Skeletal muscle tissue (tissue), 3 donors: ENCODE measurements at regions not wholly inside any gene's neighbourhood (a gene's known extent, or its start where the extent isn't known, plus 50 kb on each side); places are given as distances from the start of the nearest gene placed in this dataset.

Experiments used
- H3K27ac ChIP-seq: one replicate; pipeline ENCODE4 v1.7.0; 2013; ENCODE audit warnings: mild to moderate bottlenecking, low read depth, low read length, inconsistent platforms
- H3K27me3 ChIP-seq, 3 donors: one replicate each; pipeline ENCODE4 v1.7.0; 2013; ENCODE audit warnings: low read length in 3 of 3; ENCODE audit not compliant: control insufficient read depth in 3 of 3, insufficient read depth in 3 of 3
- H3K36me3 ChIP-seq, 3 donors: one replicate each; pipeline ENCODE4 v1.7.0; 2013; ENCODE audit warnings: low read length in 3 of 3; ENCODE audit not compliant: control insufficient read depth in 3 of 3, insufficient read depth in 3 of 3
- H3K4me1 ChIP-seq, 3 donors: one replicate each; pipeline ENCODE4 v1.7.0; 2013; ENCODE audit warnings: low read length in 3 of 3, mild to moderate bottlenecking in 3 of 3; ENCODE audit not compliant: control insufficient read depth in 3 of 3, insufficient read depth in 3 of 3
- H3K4me3 ChIP-seq, 3 donors: one replicate each; pipeline ENCODE4 v1.7.0; 2013; ENCODE audit warnings: low read length in 3 of 3
- H3K9ac ChIP-seq, 3 donors: one replicate each; pipeline ENCODE4 v1.7.0; 2013; ENCODE audit warnings: low read length in 3 of 3, mild to moderate bottlenecking in 3 of 3, moderate library complexity in 2 of 3, low read depth in 1 of 3
- H3K9me3 ChIP-seq, 3 donors: one replicate each; pipeline ENCODE4 v1.7.0; 2013; ENCODE audit warnings: low read length in 3 of 3; ENCODE audit not compliant: control insufficient read depth in 3 of 3
- donor health status: Osteomylitis.

DNA sequence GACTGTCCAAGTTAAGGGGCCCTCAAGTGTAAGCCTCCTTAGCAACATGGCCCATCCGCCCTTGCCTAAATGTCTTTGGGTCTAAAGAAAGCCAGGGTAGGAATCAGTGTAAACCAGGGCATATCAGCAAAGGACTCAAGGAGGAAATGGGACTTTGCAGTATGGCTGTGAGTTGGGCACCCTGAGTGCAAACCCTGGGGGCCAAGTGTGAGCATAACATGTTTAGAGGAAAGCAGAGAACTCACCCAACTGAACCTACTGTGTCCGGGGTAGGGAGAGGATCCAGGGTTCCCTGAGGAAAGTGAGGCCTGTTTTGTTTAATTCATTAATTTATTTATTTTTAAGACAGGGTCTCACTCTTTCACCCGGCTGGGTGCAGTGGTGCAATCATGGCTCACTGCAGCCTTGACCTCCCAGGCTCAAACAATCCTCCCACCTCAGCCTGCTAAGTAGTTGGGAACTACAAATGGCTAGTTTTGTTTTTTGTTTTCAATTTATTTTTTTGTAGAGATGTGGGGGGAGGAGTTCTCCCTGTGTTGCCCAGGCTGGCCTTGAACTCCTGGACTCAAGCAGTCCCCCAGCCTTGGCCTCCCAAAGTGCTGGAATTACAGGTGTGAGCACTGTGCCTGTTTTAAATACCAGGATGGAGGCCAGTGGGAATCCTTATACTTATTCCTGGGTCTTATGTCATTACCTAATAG is 51.0 kb upstream of the ACTR3 start:
- Histone ChIP-seq H3K4me1 (no peaks in the 10 kb centered on the region), H3K27ac (no peak overlapping the region), H3K9me3 (no peaks in the 10 kb centered on the region), H3K9ac (no peak overlapping the region), H3K27me3 (no peaks in the 10 kb centered on the region), H3K4me3 (no peak overlapping the region), H3K36me3 (no peaks in the 10 kb centered on the region)

DNA sequence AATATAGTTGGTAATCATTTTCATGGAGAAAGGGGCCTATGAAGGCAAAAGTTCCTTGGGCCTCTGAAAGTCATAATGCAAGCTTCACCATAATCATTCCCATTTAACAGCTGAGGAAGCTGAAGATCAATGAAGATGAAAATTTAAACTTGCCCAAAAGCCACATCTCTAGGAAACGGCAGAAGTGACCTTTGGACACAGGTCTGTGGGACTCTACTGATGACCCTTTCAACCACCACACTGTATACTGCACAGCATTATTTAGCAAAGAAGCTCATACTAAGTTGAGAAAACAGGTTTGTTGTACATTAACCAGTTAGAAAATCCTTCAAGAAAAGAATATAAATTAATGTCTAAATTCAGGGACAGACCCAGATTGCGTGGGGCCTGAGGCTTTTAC is 51.6 kb upstream of the ACTR3 start:
- no peaks in the 10 kb centered on the region for H3K27me3 ChIP-seq
- H3K4me3 ChIP-seq, result no peak overlapping the region
- H3K27ac ChIP-seq, result no peak overlapping the region
- no peaks in the 10 kb centered on the region for H3K36me3 ChIP-seq
- no peaks in the 10 kb centered on the region for H3K9me3 ChIP-seq
- no peak overlapping the region for H3K9ac ChIP-seq
- no peaks in the 10 kb centered on the region for H3K4me1 ChIP-seq

DNA sequence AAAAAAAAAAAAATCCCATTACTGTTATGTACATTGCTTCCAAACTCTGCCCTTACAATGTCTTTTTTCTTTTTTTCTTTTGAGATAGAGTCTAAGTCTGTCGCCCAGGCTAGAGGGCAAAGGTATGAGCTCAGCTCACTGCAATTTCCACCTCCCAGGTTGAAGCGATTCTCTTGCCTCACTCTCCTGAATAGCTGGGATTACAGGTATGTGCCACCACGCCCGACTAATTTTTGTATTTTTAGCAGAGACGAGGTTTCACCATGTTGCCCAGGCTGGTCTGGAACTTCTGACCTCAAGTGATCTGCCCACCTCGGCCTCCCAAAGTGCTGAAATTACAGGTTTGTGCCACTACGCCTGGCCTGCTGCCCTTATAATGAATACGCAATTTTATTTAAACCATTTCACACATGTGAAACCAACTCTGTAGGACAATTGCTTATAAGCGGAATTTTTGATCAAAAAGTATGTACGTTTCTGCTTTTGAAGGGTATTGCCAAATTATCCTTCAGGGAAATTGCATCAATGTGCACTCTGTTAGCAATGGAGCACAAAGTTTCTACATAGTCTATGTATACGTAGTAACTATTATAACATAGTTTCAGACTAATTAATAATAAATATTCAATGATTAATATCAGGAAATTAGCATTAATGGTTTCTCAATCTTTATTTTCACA is 55.7 kb upstream of the ACTR3 start:
- Histone ChIP-seq H3K27ac (no peak overlapping the region), H3K36me3 (no peaks in the 10 kb centered on the region), H3K9ac (no peak overlapping the region), H3K4me3 (no peak overlapping the region), H3K4me1 (no peaks in the 10 kb centered on the region), H3K27me3 (no peaks in the 10 kb centered on the region), H3K9me3 (no peaks in the 10 kb centered on the region)

DNA sequence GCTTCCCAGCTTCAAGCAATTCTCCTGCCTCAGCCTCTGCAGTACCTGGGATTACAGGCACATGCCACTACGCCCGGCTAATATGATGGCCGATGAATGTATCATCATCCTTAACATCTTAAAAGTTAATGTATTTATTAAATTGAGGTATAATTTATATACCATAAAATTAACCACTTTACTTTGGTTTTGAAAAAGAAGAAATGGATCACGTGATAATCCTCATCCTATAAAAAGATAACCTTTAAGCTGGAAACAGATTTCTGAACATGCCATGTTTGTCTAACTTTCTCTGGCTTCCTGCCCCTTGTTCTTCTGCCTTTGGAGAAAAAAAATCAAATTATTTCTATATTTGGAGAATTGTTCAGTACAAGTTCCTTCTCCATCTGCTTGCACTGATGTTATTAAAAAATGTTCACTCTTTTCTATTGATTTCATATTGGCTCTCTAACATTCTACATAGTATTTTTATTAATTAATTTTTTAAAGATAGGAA is 57.0 kb upstream of the ACTR3 start:
- no peaks in the 10 kb centered on the region for H3K36me3 ChIP-seq
- no peak overlapping the region for H3K9ac ChIP-seq
- no peaks in the 10 kb centered on the region for H3K9me3 ChIP-seq
- no peaks in the 10 kb centered on the region for H3K4me1 ChIP-seq
- no peak overlapping the region for H3K4me3 ChIP-seq
- H3K27me3 ChIP-seq, result no peaks in the 10 kb centered on the region
- H3K27ac ChIP-seq, result no peak overlapping the region

DNA sequence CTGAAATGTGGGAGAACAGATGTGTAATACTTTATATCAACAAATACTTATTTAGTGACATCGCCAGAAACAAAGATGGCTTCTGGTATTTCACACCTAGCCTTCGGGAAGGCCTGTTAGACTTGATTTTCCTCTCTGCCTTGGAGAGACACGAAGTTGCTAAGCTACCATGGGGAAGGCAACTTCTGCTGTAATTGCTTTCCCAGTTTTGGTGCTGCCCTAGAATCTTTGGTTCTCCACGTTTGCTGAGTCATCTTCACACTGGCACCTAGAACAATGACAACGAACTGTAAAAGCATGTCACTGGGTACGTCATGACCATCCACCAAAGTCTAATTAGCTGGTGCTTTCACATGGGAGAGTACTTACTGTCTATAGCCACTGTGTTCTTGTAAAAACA is 58.7 kb upstream of the ACTR3 start:
- Histone ChIP-seq H3K9me3 (no peaks in the 10 kb centered on the region), H3K4me3 (no peak overlapping the region)

DNA sequence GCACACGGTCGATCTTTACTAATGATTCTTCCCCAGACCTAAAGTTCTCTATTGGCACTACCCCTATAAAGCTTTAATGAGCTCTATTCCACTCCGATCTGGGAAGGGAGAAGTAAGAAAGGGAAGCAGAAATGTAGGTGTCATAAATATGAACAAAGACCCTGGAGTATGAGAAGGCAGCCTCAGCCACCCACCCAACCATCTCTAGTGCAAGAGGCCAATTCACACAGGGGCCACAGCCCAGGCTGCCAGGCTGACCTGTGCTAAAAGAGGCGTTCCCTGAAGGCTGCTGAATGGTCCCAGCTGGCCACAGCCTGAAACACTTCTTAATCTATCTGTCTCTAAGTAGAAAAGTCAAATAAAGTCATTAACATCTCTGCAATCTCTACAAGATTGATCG is 60.1 kb upstream of the ACTR3 start:
- H3K27ac ChIP-seq, result no peak overlapping the region
- no peaks in the 10 kb centered on the region for H3K36me3 ChIP-seq
- no peak overlapping the region for H3K4me3 ChIP-seq
- H3K9me3 ChIP-seq, result no peaks in the 10 kb centered on the region
- H3K9ac ChIP-seq, result no peak overlapping the region
- H3K27me3 ChIP-seq, result no peaks in the 10 kb centered on the region
- no peaks in the 10 kb centered on the region for H3K4me1 ChIP-seq

More for the DNA sequence above, 58.7 kb upstream of the ACTR3 start:
- H3K27me3 ChIP-seq, result no peaks in the 10 kb centered on the region
- no peak overlapping the region for H3K9ac ChIP-seq
- no peaks in the 10 kb centered on the region for H3K4me1 ChIP-seq
- no peak overlapping the region for H3K27ac ChIP-seq
- H3K36me3 ChIP-seq, result no peaks in the 10 kb centered on the region

DNA sequence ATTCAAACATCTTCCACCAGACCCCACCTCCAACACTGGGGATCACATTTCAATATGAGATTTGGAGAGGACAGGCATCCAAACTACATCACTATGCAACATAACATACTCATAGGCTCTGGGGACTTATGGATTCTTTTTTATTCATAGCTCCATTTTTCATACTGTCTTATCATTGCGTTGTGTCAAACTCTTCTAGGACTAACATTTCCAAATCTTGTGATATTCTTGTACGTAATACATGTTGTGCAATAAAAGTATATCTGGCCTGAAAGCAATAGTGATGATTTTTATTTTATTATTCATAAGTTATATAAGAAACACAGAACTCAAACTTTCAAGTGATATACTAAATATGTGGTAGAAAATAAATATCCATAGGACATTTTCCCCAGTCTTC is 60.6 kb upstream of the ACTR3 start:
- Histone ChIP-seq H3K27ac (no peak overlapping the region), H3K36me3 (no peaks in the 10 kb centered on the region), H3K4me1 (no peaks in the 10 kb centered on the region), H3K9me3 (no peaks in the 10 kb centered on the region), H3K4me3 (no peak overlapping the region), H3K27me3 (no peaks in the 10 kb centered on the region), H3K9ac (no peak overlapping the region)

DNA sequence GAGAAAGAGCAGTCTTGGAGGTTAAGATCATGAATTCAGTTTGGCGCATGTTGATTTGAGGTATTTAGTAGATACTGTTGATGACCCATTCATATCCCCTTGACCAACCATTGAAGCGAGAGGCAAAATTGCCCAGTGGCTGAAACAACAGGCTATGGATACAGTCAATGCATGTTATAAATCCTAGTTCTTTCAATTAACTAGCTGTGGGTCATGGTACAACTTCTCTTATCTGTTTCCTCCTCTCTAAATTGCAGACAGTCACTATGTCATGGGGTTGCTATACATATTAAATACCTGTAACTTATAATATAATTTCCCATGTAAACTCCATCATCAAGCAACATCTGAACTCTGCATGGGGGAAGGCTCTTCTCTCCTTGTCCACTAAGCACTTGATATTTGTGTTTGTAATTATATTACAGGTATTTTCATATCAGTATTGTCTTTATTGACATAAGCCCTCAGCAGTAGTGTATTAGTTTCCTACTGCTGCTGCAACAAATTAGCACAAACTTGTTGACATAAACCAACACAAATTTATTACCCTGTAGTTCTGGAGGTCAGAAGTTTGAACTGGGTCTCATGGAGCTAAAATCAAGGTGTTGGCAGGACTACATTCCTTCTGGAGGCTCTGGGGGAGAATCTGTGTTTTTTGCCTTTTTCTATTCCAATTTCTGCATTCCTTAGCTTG is 61.7 kb upstream of the ACTR3 start:
- H3K27me3 ChIP-seq, result no peaks in the 10 kb centered on the region
- no peaks in the 10 kb centered on the region for H3K36me3 ChIP-seq
- H3K9me3 ChIP-seq, result no peaks in the 10 kb centered on the region
- no peaks in the 10 kb centered on the region for H3K4me1 ChIP-seq
- no peak overlapping the region for H3K4me3 ChIP-seq
- no peak overlapping the region for H3K27ac ChIP-seq
- no peak overlapping the region for H3K9ac ChIP-seq

DNA sequence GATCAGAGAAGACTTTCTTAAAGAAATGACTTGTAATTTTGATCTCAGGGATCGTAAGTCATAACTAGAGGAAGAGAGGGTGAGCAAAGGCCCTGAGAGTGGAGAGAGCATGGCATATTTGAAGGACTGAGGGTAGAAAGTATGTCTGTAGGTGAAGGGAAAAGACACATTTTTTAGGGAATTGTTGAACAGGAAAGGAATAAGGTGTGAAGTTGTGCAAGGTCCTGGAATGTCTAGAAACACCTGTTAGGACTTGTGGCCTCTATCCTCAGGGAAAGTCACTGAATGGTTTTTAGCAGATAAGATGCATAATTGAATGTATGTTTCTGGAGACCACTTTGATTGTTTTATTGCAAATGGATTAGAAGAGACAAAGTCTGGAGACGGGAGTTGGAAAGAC is 62.5 kb upstream of the ACTR3 start:
- Histone ChIP-seq H3K9ac (no peak overlapping the region), H3K4me1 (no peaks in the 10 kb centered on the region), H3K4me3 (no peak overlapping the region), H3K36me3 (no peaks in the 10 kb centered on the region), H3K27ac (no peak overlapping the region), H3K27me3 (no peaks in the 10 kb centered on the region), H3K9me3 (no peaks in the 10 kb centered on the region)
